Colonic mucosa (tissue), 4 donors: ENCODE measurements at regions not wholly inside any gene's neighbourhood (a gene's known extent, or its start where the extent isn't known, plus 50 kb on each side); places are given as distances from the start of the nearest gene placed in this dataset.

ENCODE experiments used
- DNase-seq: peaks from one replicate; pipeline ENCODE4 v3.0.0-alpha.2; 2020
- H3K27ac ChIP-seq: fragments of 200-600 bp; one replicate; pipeline ENCODE4 v1.8.0; 2021
- H3K27me3 ChIP-seq: fragments of 200-600 bp; one replicate; pipeline ENCODE4 v1.8.0; 2021
- H3K36me3 ChIP-seq: fragments of 200-600 bp; one replicate; pipeline ENCODE4 v1.8.0; 2021
- H3K4me1 ChIP-seq: fragments of 200-600 bp; one replicate; pipeline ENCODE4 v1.8.0; 2021; ENCODE audit warnings: mild to moderate bottlenecking
- H3K4me3 ChIP-seq: fragments of 200-600 bp; one replicate; pipeline ENCODE4 v1.8.0; 2021
- H3K9ac ChIP-seq, 2 donors: one replicate each; pipeline ENCODE4 v1.7.0; 2013; ENCODE audit warnings: control low read depth in 2 of 2, low read depth in 2 of 2, low read length in 2 of 2
- H3K9me3 ChIP-seq: fragments of 200-600 bp; one replicate; pipeline ENCODE4 v1.8.0; 2021
- intact Hi-C: fragments of 100-400 bp; cut with DNase I; formaldehyde crosslinking; loops from one replicate; pipeline ENCODE4 v1.14.1; 2022
- TF ChIP-seq, protein P1 (sequence below): fragments of 200-600 bp; IDR thresholded peaks from one replicate; pipeline ENCODE4 v1.8.0; 2022; ENCODE audit warnings: antibody characterized with exemption, mild to moderate bottlenecking
- donor health status: healthy.
- donor health status: DM: no; HTN: no; CAD: no.
- donor health status: DM: no; HTN: no; CAD: no.

DNA sequence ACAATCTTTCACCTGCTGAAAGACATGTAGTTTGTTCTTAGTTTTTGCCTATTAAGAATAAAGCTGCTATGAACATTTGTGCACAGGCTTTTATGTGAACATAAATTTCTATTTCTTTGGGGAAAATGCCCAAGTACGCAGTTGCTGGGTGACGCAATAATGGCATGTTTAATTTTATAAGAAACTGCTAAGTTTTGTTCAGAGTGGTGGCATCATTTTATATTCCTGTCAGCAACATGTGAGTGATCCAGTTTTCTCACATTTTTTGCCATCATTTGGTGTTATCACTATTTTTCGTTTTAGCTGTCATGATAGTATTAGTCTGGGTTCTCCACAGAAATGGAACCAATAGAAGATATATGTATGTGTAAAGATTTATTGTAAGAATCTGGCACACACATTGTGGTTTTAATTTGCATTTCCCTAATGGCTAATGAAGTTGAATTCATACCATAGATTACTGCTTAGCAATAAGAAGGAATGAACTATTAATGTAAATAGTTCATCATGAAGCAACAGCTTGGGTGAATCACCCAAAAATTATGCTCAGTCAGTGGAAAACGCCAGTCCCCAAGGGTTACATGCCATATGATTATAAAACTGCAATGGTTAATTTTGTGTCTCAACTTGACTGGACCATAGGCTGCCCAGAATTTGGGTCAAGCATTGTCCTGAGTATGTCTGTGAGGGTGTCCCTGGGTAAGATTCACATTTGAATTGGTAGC is 358.6 kb downstream of the MSX2 start:
- Histone ChIP-seq H3K9me3 (no peaks in the 10 kb centered on the region), H3K4me3 (no peak overlapping the region), H3K27ac (no peak overlapping the region), H3K4me1 (no peaks in the 10 kb centered on the region), H3K36me3 (no peaks in the 10 kb centered on the region), H3K9ac (no peak overlapping the region), H3K27me3 (peaks cover 4% of the 10 kb centered on the region)
- intact Hi-C loops: no loop called here
- TF ChIP-seq, protein P1, sequence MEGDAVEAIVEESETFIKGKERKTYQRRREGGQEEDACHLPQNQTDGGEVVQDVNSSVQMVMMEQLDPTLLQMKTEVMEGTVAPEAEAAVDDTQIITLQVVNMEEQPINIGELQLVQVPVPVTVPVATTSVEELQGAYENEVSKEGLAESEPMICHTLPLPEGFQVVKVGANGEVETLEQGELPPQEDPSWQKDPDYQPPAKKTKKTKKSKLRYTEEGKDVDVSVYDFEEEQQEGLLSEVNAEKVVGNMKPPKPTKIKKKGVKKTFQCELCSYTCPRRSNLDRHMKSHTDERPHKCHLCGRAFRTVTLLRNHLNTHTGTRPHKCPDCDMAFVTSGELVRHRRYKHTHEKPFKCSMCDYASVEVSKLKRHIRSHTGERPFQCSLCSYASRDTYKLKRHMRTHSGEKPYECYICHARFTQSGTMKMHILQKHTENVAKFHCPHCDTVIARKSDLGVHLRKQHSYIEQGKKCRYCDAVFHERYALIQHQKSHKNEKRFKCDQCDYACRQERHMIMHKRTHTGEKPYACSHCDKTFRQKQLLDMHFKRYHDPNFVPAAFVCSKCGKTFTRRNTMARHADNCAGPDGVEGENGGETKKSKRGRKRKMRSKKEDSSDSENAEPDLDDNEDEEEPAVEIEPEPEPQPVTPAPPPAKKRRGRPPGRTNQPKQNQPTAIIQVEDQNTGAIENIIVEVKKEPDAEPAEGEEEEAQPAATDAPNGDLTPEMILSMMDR: no peak
- no peak for DNase-seq

DNA sequence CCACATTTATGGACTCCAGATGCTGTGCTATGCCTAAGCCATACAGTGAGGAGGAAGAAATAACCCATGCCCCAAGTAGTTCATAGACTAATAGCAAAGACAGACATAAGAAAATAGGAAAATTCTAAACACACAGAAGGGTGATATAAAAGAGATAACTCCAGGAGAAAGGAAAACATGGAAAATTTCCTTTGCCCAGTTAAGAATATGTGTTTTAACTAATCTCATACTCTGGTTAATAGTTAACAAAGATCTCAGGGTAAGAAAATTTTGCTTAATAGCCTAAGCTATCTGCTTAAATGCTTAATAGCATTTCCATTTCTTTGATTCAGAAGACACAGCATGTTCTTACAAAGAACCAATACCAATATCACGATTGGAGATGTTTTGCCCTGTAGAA is 358.0 kb downstream of the MSX2 start:
- H3K4me3 ChIP-seq: no peak overlapping the region
- H3K36me3 ChIP-seq: no peaks in the 10 kb centered on the region
- no peaks in the 10 kb centered on the region for H3K4me1 ChIP-seq
- H3K9ac ChIP-seq: no peak overlapping the region
- TF ChIP-seq, protein P1: no peak
- no peak overlapping the region for H3K27ac ChIP-seq
- intact Hi-C loops: no loop called here
- DNase-seq: no peak
- no peaks in the 10 kb centered on the region for H3K9me3 ChIP-seq
- H3K27me3 ChIP-seq: peaks cover 4% of the 10 kb centered on the region

DNA sequence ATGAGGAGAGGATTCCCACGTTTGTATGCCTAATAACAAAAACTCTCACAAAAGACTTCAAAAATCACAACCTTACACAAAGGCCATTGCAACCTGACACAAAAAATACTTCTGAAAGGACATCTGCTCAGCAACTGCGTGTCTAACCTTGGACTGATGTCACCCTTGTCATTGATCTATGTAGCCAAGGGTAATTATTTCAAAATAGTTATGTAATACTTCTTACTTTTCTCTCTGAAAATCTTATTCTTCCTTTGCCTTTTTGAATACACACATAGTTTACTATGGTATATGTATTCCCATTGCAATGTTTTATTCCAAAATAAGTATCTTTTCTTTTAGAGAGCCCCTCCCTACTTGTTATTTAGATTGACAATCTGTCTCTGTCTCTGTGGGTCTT is 355.3 kb downstream of the MSX2 start:
- Histone ChIP-seq H3K9me3 (no peaks in the 10 kb centered on the region), H3K27ac (no peak overlapping the region), H3K9ac (no peak overlapping the region), H3K36me3 (no peaks in the 10 kb centered on the region), H3K4me3 (no peak overlapping the region), H3K27me3 (peaks cover 4% of the 10 kb centered on the region), H3K4me1 (no peaks in the 10 kb centered on the region)
- intact Hi-C loops: no loop called here
- no peak for DNase-seq
- TF ChIP-seq, protein P1: no peak

DNA sequence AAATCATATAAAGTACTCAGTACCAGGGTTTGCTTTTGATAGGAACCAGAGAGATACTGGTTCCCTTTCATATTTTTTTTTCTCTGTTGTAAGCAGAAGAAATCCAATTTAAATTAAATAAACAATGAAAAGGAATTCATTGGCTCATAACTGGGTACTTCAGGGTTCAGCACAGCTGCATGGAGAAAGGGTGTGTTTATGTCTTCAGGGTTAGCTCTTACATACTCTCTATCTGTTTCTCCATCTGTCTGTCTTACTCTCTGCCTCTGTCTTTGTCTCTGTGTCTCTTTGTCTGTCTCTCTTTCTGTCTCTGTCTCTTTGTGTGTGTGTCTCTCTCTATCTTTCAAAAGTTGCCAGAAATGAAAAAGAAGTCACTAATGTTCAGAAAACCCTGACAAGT is 345.9 kb downstream of the MSX2 start:
- no peak overlapping the region for H3K4me3 ChIP-seq
- no peak for DNase-seq
- H3K36me3 ChIP-seq: no peaks in the 10 kb centered on the region
- intact Hi-C loops: no loop called here
- H3K27me3 ChIP-seq: no peaks in the 10 kb centered on the region
- TF ChIP-seq, protein P1: no peak
- no peak overlapping the region for H3K27ac ChIP-seq
- no peak overlapping the region for H3K9ac ChIP-seq
- no peaks in the 10 kb centered on the region for H3K9me3 ChIP-seq
- H3K4me1 ChIP-seq: no peaks in the 10 kb centered on the region

DNA sequence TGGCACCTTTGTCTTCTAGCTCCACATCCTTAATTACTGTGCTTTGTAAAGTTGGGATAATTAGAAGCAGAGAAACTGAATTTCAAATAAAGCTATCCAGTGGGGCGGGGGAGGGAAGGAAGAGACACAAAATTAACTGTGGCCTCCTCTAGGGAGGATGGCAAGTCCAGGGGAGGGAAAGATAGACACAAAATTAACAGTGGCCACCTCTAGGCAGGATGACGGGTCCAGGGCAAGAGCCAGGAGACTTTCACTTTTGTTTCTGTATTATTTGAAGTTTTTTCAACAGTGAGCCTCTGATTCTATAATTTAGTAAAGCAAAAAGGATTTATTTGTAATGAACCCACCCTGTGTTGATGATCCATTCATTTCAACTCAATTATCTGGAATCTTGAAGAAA is 335.9 kb downstream of the MSX2 start:
- Histone ChIP-seq H3K9me3 (no peaks in the 10 kb centered on the region), H3K4me1 (no peaks in the 10 kb centered on the region), H3K27me3 (no peaks in the 10 kb centered on the region), H3K9ac (no peak overlapping the region), H3K4me3 (no peak overlapping the region), H3K36me3 (no peaks in the 10 kb centered on the region), H3K27ac (no peak overlapping the region)
- intact Hi-C loops: no loop called here
- TF ChIP-seq, protein P1: no peak
- DNase-seq: no peak
